ENCODE measurements at regions not wholly inside any gene's neighbourhood (a gene's known extent, or its start where the extent isn't known, plus 50 kb on each side); places are given as distances from the start of the nearest gene placed in this dataset.

DNA sequence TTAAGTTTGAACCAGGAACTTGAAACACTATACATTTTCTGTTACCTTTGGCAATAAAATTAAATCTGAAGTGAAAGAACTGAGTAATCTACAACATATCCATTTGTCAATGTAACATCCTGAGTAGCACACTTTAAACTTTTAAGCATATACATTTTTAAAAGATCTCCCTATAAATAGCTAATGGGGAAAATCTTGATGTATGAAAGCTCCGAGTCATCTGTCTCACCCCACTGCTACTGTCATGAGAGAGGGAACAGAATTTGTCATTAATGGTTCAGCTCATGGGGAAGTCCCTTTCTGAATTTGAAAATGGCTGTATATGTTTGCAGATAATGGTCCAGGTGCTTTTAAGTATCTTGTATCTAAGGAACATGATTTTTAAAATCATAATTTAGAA, 55.2 kb upstream of the NOX3 start:
- TF ChIP-seq, protein P1, sequence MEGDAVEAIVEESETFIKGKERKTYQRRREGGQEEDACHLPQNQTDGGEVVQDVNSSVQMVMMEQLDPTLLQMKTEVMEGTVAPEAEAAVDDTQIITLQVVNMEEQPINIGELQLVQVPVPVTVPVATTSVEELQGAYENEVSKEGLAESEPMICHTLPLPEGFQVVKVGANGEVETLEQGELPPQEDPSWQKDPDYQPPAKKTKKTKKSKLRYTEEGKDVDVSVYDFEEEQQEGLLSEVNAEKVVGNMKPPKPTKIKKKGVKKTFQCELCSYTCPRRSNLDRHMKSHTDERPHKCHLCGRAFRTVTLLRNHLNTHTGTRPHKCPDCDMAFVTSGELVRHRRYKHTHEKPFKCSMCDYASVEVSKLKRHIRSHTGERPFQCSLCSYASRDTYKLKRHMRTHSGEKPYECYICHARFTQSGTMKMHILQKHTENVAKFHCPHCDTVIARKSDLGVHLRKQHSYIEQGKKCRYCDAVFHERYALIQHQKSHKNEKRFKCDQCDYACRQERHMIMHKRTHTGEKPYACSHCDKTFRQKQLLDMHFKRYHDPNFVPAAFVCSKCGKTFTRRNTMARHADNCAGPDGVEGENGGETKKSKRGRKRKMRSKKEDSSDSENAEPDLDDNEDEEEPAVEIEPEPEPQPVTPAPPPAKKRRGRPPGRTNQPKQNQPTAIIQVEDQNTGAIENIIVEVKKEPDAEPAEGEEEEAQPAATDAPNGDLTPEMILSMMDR (IDR thresholded peaks at IDR 0.05; ENCODE audit: low read depth, low read length): no peak
- TF ChIP-seq POLR2A (IDR thresholded peaks at IDR 0.05; ENCODE audit: extremely low read depth, insufficient read length) (no peak), MYC (IDR thresholded peaks at IDR 0.05; ENCODE audit: low read depth, low read length) (no peak)
